ENCODE measurements at regions not wholly inside any gene's neighbourhood (a gene's known extent, or its start where the extent isn't known, plus 50 kb on each side); places are given as distances from the start of the nearest gene placed in this dataset.
A peak's percentile ranks its signal among the peaks of the same experiment; 100 is the strongest.

DNA sequence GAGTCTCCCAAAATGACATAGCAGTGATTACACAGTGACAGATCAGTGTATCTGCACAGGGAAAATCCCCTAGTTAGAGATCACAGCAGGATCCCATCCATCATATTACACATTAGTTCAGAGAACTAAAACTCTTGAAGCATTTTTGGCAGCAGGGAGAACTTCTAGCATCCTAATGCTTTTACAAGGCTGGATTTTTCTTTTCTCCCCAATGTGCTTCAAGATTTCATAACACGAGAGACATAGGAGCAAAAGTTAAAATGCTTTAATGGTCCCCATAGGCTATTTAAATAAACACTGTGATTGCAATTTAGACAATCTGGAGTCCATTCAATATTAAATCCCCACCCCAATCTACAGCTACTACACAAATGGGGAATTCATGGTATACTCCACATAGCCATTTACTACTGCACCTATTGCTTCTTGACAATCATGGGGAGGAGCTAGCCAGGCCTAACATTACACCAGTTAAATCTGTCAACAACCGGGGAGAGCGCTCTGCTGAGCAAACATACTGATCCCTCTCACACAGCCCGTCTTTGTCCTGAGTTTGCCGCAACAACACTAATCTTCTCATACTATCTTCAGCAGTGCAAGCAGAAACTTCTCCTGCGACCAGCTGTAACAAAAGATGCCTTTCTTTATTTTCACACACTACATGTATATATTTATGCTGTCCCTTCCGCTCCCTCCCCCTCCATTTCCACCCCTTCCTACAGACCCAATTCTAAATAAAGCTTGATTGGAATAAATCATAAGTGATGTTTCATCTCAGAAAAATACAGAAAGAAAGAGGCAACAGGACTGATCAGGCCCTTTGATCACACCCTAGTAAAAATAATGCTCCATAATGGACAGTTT, 120.3 kb upstream of the SOX5 start (continued):
- TF ChIP-seq EED (CRISPR knock-in tag; IDR thresholded peaks at IDR 0.05) (no peak), STAT5B (CRISPR knock-in tag; IDR thresholded peaks at IDR 0.05) (no peak), TEAD3 (CRISPR knock-in tag; optimal IDR thresholded peaks at IDR 0.05; ENCODE audit: borderline replicate concordance) (peak; percentile 82), TBX2 (CRISPR knock-in tag; IDR thresholded peaks at IDR 0.05; ENCODE audit: borderline replicate concordance) (peak; percentile 98), ZNF446 (CRISPR knock-in tag; IDR thresholded peaks at IDR 0.05) (no peak), ZSCAN12 (CRISPR knock-in tag; IDR thresholded peaks at IDR 0.05) (no peak), PRPF4 (IDR thresholded peaks at IDR 0.05; ENCODE audit: low read depth, low read length, poor library complexity, severe bottlenecking) (no peak), FOSL2 (CRISPR knock-in tag; IDR thresholded peaks at IDR 0.05) (peak; percentile 81), ZNF468 (CRISPR knock-in tag; IDR thresholded peaks at IDR 0.05) (no peak), TMF1 (CRISPR knock-in tag; IDR thresholded peaks at IDR 0.05; ENCODE audit: low read depth) (0 out of 2 replicates have a peak, but pooled peaks have one; percentile 52), ZBTB20 (CRISPR knock-in tag; IDR thresholded peaks at IDR 0.05; ENCODE audit: borderline replicate concordance, low read depth) (peak; percentile 93; the same call in 1 of the 2 replicates), NFRKB (IDR thresholded peaks at IDR 0.05) (no peak), ATM (IDR thresholded peaks at IDR 0.05; ENCODE audit: borderline replicate concordance) (no peak), SMARCC2 (IDR thresholded peaks at IDR 0.05) (no peak), HMGXB4 (CRISPR knock-in tag; IDR thresholded peaks at IDR 0.05; ENCODE audit: borderline replicate concordance in 1 of 2, low read depth in 1 of 2) (peak; percentile 26 to 61; a peak in 2 of 4 replicates), ETV5 (CRISPR knock-in tag; IDR thresholded peaks at IDR 0.05; ENCODE audit: borderline replicate concordance) (peak; percentile 87; the same call in 1 of the 2 replicates), MATR3 (CRISPR knock-in tag; IDR thresholded peaks at IDR 0.05) (no peak), ZFYVE20 (CRISPR knock-in tag; IDR thresholded peaks at IDR 0.05; ENCODE audit: borderline replicate concordance, low read depth) (no peak), ZFP82 (CRISPR knock-in tag; IDR thresholded peaks at IDR 0.05; ENCODE audit: borderline replicate concordance) (no peak)
- TF ChIP-seq, protein P1, sequence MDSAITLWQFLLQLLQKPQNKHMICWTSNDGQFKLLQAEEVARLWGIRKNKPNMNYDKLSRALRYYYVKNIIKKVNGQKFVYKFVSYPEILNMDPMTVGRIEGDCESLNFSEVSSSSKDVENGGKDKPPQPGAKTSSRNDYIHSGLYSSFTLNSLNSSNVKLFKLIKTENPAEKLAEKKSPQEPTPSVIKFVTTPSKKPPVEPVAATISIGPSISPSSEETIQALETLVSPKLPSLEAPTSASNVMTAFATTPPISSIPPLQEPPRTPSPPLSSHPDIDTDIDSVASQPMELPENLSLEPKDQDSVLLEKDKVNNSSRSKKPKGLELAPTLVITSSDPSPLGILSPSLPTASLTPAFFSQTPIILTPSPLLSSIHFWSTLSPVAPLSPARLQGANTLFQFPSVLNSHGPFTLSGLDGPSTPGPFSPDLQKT (CRISPR knock-in tag; IDR thresholded peaks at IDR 0.05; ENCODE audit: borderline replicate concordance): no peak
- TF ChIP-seq, protein P2, sequence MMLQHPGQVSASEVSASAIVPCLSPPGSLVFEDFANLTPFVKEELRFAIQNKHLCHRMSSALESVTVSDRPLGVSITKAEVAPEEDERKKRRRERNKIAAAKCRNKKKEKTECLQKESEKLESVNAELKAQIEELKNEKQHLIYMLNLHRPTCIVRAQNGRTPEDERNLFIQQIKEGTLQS (CRISPR knock-in tag; IDR thresholded peaks at IDR 0.05): no peak
- TF ChIP-seq, protein P3, sequence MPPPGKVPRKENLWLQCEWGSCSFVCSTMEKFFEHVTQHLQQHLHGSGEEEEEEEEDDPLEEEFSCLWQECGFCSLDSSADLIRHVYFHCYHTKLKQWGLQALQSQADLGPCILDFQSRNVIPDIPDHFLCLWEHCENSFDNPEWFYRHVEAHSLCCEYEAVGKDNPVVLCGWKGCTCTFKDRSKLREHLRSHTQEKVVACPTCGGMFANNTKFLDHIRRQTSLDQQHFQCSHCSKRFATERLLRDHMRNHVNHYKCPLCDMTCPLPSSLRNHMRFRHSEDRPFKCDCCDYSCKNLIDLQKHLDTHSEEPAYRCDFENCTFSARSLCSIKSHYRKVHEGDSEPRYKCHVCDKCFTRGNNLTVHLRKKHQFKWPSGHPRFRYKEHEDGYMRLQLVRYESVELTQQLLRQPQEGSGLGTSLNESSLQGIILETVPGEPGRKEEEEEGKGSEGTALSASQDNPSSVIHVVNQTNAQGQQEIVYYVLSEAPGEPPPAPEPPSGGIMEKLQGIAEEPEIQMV (CRISPR knock-in tag; IDR thresholded peaks at IDR 0.05; ENCODE audit: low read depth): no peak

Data from HepG2 (cell line).